SU-DHL-6 (cell line): ENCODE measurements at regions not wholly inside any gene's neighbourhood (a gene's known extent, or its start where the extent isn't known, plus 50 kb on each side); places are given as distances from the start of the nearest gene placed in this dataset.
"Not testable (repeated sequence)": the region's sequence is repeated elsewhere in the genome, so short reads cannot be mapped to it uniquely, and the experiment has no call there.

Experiments
- H2AFZ ChIP-seq: fragments of 200-600 bp; sonication (generic); 2 replicates; pipeline ENCODE4 v1.6.1; 2014; ENCODE audit warnings: low read depth, mild to moderate bottlenecking, moderate library complexity, mixed read lengths, antibody characterized with exemption, low read length; ENCODE audit not compliant: severe bottlenecking
- H3F3A ChIP-seq: fragments of 200-600 bp; shearing (Covaris generic); 2 replicates; pipeline ENCODE4 v1.6.0; 2016; ENCODE audit warnings: antibody characterized with exemption, mild to moderate bottlenecking; ENCODE audit not compliant: insufficient read depth
- H3K27ac ChIP-seq: fragments of 200-600 bp; sonication (generic); 2 replicates; pipeline ENCODE4 v1.5.1; 2016; ENCODE audit warnings: low read depth, mild to moderate bottlenecking, low read length, moderate library complexity, mixed read lengths
- H3K27me3 ChIP-seq: fragments of 200-600 bp; sonication (generic), shearing (Covaris generic); 2 replicates; pipeline ENCODE4 v1.6.0; 2014; ENCODE audit warnings: mild to moderate bottlenecking, low read length
- H3K36me3 ChIP-seq: fragments of 200-600 bp; sonication (generic); 2 replicates; pipeline ENCODE4 v1.6.1; 2014; ENCODE audit warnings: mild to moderate bottlenecking, low read length, mixed read lengths
- H3K4me2 ChIP-seq: fragments of 300-600, 200-600 bp; shearing (Covaris generic), sonication (generic); 2 replicates; pipeline ENCODE4 v1.6.0; 2014; ENCODE audit warnings: low read length, low read depth, mild to moderate bottlenecking; ENCODE audit not compliant: poor library complexity, severe bottlenecking
- H3K4me3 ChIP-seq: fragments of 200-600 bp; sonication (generic); 2 replicates; pipeline ENCODE4 v1.5.1; 2014; ENCODE audit warnings: antibody characterized with exemption, low read length, mild to moderate bottlenecking, mixed read lengths; ENCODE audit not compliant: insufficient read depth, poor library complexity, severe bottlenecking
- H3K79me2 ChIP-seq: fragments of 200-600 bp; sonication (generic); 2 replicates; pipeline ENCODE4 v1.6.1; 2014; ENCODE audit warnings: mild to moderate bottlenecking, low read length, moderate library complexity; ENCODE audit not compliant: insufficient read depth
- H3K9ac ChIP-seq: fragments of 200-600 bp; sonication (generic); 2 replicates; pipeline ENCODE4 v1.7.0; 2014; ENCODE audit warnings: mild to moderate bottlenecking, low read length
- H3K9me2 ChIP-seq: fragments of 200-600 bp; sonication (generic); replicated peaks from 2 replicates; pipeline ENCODE4 v1.6.1; 2014; ENCODE audit warnings: low read length; ENCODE audit not compliant: insufficient read depth
- H3K9me3 ChIP-seq: fragments of 200-600 bp; sonication (generic); 2 replicates; pipeline ENCODE4 v1.6.1; 2014; ENCODE audit warnings: low read length, mixed read lengths; ENCODE audit not compliant: insufficient read depth
- H4K20me1 ChIP-seq: fragments of 200-600 bp; sonication (generic); 2 replicates; pipeline ENCODE4 v1.6.1; 2014; ENCODE audit warnings: low read depth, mild to moderate bottlenecking, antibody characterized with exemption, low read length, moderate library complexity, mixed read lengths
- CTCF ChIP-seq: fragments of 200-600 bp; sonication (generic); IDR thresholded peaks from one replicate; pipeline ENCODE4 v1.5.1; 2017; ENCODE audit warnings: antibody characterized with exemption, mild to moderate bottlenecking, low read length, moderate library complexity; ENCODE audit not compliant: insufficient read depth, poor library complexity, severe bottlenecking
- EZH2phosphoT487 ChIP-seq: fragments of 200-600 bp; sonication (generic), shearing (Covaris generic); conservative IDR thresholded peaks from 2 replicates; pipeline ENCODE4 v1.6.1; 2018; ENCODE audit warnings: mild to moderate bottlenecking, antibody characterized with exemption, low read length, moderate library complexity, mixed read lengths

DNA sequence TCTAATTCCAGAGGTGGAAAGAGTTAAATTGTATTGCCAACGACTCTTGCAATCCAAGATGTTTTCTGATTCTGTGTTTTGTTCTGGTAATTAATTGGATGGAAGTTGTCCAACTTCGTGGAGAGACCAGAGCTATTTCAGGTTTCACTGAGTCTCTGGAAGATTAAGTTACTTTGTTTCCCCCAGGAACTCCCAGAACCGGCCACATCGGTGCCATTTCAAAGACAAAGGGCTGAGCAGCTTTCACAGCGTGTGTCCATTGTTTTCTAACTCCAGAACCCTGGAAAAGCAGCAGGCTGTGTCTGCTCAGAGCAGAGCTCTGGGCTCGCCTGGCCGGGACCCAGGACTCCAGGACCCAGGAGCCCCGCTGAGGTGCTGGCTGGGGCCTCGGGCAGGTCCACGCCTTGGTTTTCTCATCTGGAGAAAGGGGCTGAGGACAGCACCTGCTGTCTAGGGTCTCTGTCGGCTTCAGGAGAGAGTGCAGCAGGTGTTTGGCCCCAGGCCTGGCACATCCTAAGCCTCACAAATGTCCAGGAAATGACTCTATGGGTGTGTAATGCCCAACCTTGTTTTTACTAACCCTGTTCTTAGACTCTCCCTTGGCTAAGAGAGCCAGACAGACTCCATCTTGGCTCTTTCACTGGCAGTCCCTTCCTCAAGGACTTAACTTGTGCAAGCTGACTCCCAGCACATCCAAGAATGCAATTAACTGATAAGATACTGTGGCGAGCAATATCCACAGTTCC is 86.0 kb upstream of the SFSWAP start:
- H3K9me3 ChIP-seq, H3K79me2 ChIP-seq, H3K9ac ChIP-seq, H3K27me3 ChIP-seq, H4K20me1 ChIP-seq, H3K27ac ChIP-seq, H3K36me3 ChIP-seq, H2AFZ ChIP-seq, H3K4me3 ChIP-seq, H3K9me2 ChIP-seq, H3F3A ChIP-seq, H3K4me2 ChIP-seq: not testable (repeated sequence)

- H3K27ac ChIP-seq, H3K4me2 ChIP-seq, H3K79me2 ChIP-seq, H4K20me1 ChIP-seq, H3K9ac ChIP-seq, H3K9me2 ChIP-seq, H2AFZ ChIP-seq, H3K27me3 ChIP-seq, H3F3A ChIP-seq, H3K9me3 ChIP-seq, H3K36me3 ChIP-seq, H3K4me3 ChIP-seq: not testable (repeated sequence)
Measured at GRCh38 chr12:131625966-131626722, 84.7 kb upstream of the SFSWAP start.

DNA sequence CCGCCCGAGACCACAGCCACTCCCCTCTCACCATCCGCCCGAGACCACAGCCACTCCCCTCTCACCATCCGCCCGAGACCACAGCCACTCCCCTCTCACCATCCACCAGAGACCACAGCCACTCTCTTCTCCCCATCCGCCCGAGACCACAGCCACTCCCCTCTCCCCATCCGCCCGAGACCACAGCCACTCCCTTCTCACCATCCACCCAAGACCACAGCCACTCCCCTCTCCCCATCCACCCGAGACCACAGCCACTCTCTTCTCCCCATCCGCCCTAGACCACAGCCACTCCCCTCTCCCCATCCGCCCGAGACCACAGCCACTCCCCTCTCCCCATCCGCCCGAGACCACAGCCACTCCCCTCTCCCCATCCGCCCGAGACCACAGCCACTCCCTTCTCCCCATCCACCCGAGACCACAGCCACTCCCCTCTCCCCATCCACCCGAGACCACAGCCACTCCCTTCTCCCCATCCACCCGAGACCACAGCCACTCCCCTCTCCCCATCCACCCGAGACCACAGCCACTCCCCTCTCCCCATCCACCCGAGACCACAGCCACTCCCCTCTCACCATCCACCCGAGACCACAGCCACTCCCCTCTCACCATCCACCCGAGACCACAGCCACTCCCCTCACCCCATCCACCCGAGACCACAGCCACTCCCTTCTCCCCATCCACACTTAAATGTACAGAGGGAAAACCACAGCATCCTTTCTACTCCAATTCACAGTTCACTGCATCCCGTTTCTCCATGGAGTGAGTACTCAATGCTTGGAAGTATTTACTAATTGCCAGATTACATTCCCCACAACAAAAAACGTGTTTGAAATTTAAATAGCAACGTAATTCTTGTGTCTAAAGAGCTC is 83.5 kb upstream of the SFSWAP start:
- not testable (repeated sequence) for H2AFZ ChIP-seq, H3K9me2 ChIP-seq, H3K27me3 ChIP-seq, H3K79me2 ChIP-seq, H3F3A ChIP-seq, H3K9ac ChIP-seq, H3K4me2 ChIP-seq, H4K20me1 ChIP-seq, H3K9me3 ChIP-seq, H3K36me3 ChIP-seq, H3K4me3 ChIP-seq
- peak overlapping the region; percentile 49 for H3K27ac ChIP-seq

- H3K27me3 ChIP-seq, result no peaks in the 10 kb centered on the region
- H2AFZ ChIP-seq, result no peak overlapping the region
- no peak overlapping the region for H3K4me3 ChIP-seq
- H3K27ac ChIP-seq, result no peak overlapping the region
- no peaks in the 10 kb centered on the region for H3K9me2 ChIP-seq
- H3K9me3 ChIP-seq, result no peaks in the 10 kb centered on the region
- no peak overlapping the region for H3K9ac ChIP-seq
- H3K4me2 ChIP-seq, result no peak overlapping the region
- H3K79me2 ChIP-seq, result no peaks in the 10 kb centered on the region
- no peaks in the 10 kb centered on the region for H3K36me3 ChIP-seq
- H3F3A ChIP-seq, result 0 out of 2 replicates have a peak, but pooled peaks cover 3% of the 10 kb centered on the region
- TF ChIP-seq EZH2phosphoT487 (no peak), CTCF (no peak)
- no peaks in the 10 kb centered on the region for H4K20me1 ChIP-seq
Measured at GRCh38 chr12:131628023-131628740, 82.7 kb upstream of the SFSWAP start.
